T-cell (primary cell): ENCODE measurements at regions not wholly inside any gene's neighbourhood (a gene's known extent, or its start where the extent isn't known, plus 50 kb on each side); places are given as distances from the start of the nearest gene placed in this dataset.
"Not testable (repeated sequence)": the region's sequence is repeated elsewhere in the genome, so short reads cannot be mapped to it uniquely, and the experiment has no call there.

ENCODE experiments used
- ATAC-seq, 4 experiments: fragments of 200-7000 bp in 3 of 4; fragments of 150-1000 bp in 1 of 4; cut with Tn5 transposase; replicated peaks in 1 of 4; 1 replicate in 3 of 4; 2 replicates in 1 of 4; pipeline ENCODE4 v1.10.0; 2021; ENCODE audit warnings: moderate library complexity in 3 of 4, mild to moderate bottlenecking in 2 of 4, moderate number of reproducible peaks in 1 of 4
- CTCF ChIA-PET, 2 donors: fragments of 300-600 bp; sonication (Branson Sonifier 250); formaldehyde crosslinking; loops; one replicate each; lab custom pipeline; 2022; ENCODE audit warnings: antibody characterized with exemption in 2 of 2; lab: Charles Lee
- POLR2A ChIA-PET, 2 donors: fragments of 300-600 bp; sonication (Branson Sonifier 250); formaldehyde crosslinking; loops; one replicate each; lab custom pipeline; 2022; ENCODE audit warnings: antibody characterized with exemption in 2 of 2; lab: Charles Lee
- DNase-seq, 35 experiments: peaks; one replicate each; pipeline versions ENCODE4 v3.0.0 to v3.0.0-alpha.2; 2013 to 2023
- H3K27ac ChIP-seq: one replicate; pipeline ENCODE4 v1.5.1; 2013; ENCODE audit warnings: low read length
- H3K27me3 ChIP-seq, 2 experiments: replicated peaks in 1 of 2; 1 replicate in 1 of 2; 2 replicates in 1 of 2; pipeline versions ENCODE4 v1.6.1 to v1.7.0; 2013; ENCODE audit warnings: low read length in 1 of 2, mixed read lengths in 1 of 2; ENCODE audit not compliant: control insufficient read depth in 2 of 2, insufficient read depth in 2 of 2; ENCODE audit errors: extremely low read depth in 1 of 2
- H3K36me3 ChIP-seq, 2 donors: 1 replicate in 1 of 2; 2 replicates in 1 of 2; pipeline versions ENCODE4 v1.6.1 to v1.7.0; 2013; ENCODE audit warnings: low read length in 1 of 2; ENCODE audit not compliant: control insufficient read depth in 2 of 2, insufficient read depth in 1 of 2; ENCODE audit errors: extremely low read depth in 1 of 2
- H3K4me1 ChIP-seq, 2 experiments: 1 replicate in 1 of 2; 2 replicates in 1 of 2; pipeline versions ENCODE4 v1.6.1 to v1.7.0; 2013; ENCODE audit warnings: low read length in 2 of 2, mixed read lengths in 1 of 2; ENCODE audit not compliant: insufficient read depth in 2 of 2, control insufficient read depth in 1 of 2; ENCODE audit errors: extremely low read depth in 1 of 2
- H3K4me3 ChIP-seq, 2 donors: 1 replicate in 1 of 2; 2 replicates in 1 of 2; pipeline versions ENCODE4 v1.5.1 to v1.7.0; 2013; ENCODE audit warnings: mild to moderate bottlenecking in 2 of 2, low read length in 1 of 2, moderate library complexity in 1 of 2; ENCODE audit not compliant: control insufficient read depth in 1 of 2; ENCODE audit errors: extremely low read depth in 1 of 2
- H3K9me3 ChIP-seq: 2 replicates; pipeline ENCODE4 v1.7.0; 2013
- H3K27ac Mint-ChIP-seq, 2 donors: one replicate each; pipeline ENCODE4 v1.8.0; 2020 to 2021; ENCODE audit warnings: mild to moderate bottlenecking in 2 of 2, mixed read lengths in 2 of 2
- H3K27me3 Mint-ChIP-seq, 2 donors: one replicate each; pipeline ENCODE4 v1.8.0; 2021 to 2022; ENCODE audit warnings: mixed read lengths in 2 of 2
- H3K36me3 Mint-ChIP-seq: one replicate; pipeline ENCODE4 v1.8.0; 2021; ENCODE audit warnings: mixed read lengths
- H3K4me1 Mint-ChIP-seq, 3 donors: one replicate each; pipeline ENCODE4 v1.8.0; 2020 to 2022; ENCODE audit warnings: mixed read lengths in 3 of 3, mild to moderate bottlenecking in 1 of 3
- H3K4me3 Mint-ChIP-seq, 3 donors: one replicate each; pipeline ENCODE4 v1.8.0; 2020 to 2022; ENCODE audit warnings: mild to moderate bottlenecking in 3 of 3, mixed read lengths in 3 of 3, moderate library complexity in 3 of 3
- H3K9me3 Mint-ChIP-seq, 3 donors: one replicate each; pipeline ENCODE4 v1.8.0; 2020 to 2022; ENCODE audit warnings: mixed read lengths in 3 of 3
- WGBS: methylation state at CpG from one replicate; pipeline ENCODE4 v1.1.5; 2013; ENCODE audit warnings: missing lambda C conversion rate; ENCODE audit not compliant: insufficient coverage; 5-methylcytosine and 5-hydroxymethylcytosine counted together

DNA sequence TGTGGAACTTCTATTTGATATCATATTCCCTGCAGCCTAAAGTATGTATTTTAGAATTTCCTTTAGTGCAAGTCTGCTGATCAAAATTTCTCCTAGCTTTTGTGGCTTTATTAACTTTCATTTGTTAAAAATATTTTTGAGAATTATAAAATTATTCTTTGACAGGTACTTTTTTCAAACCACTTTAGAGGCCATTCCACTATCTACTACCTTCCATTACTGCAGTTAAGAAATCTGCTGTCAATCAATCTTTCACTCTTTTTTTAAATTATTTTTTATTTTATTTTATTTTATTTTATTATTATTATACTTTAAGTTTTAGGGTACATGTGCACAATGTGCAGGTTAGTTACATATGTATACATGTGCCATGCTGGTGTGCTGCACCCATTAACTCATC, 656.2 kb downstream of the CCDC85A start:
- H3K27ac ChIP-seq, H3K27me3 Mint-ChIP-seq, H3K4me3 ChIP-seq, ATAC-seq, H3K4me1 Mint-ChIP-seq, H3K27me3 ChIP-seq, H3K4me1 ChIP-seq, DNase-seq, CTCF ChIA-PET, H3K36me3 ChIP-seq, POLR2A ChIA-PET, H3K4me3 Mint-ChIP-seq, H3K9me3 ChIP-seq, H3K27ac Mint-ChIP-seq, H3K36me3 Mint-ChIP-seq: not testable (repeated sequence)
- peaks cover 20 to 25% (median 20%) of the 10 kb centered on the region in 3 donors for H3K9me3 Mint-ChIP-seq

DNA sequence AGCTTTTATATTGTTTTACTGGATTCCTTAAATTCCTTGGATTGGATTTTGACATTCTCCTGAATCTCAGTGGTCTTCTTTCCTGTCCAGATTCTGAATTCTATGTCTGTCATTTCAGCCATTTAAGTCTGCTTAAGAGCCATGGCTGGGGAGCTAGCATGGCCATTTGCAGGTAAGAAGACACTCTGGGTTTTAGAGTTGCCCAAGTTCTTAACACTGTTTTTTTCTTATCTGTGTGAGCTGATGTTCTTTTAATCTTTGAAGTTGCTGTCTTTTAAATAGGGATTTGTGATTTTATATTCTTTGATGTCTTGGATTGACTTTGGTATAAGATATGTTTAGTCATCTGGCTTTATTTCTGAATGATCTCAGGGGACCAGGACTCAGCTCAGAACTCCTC, 677.2 kb downstream of the CCDC85A start:
- DNase-seq: no peak
- Mint-ChIP-seq H3K9me3 (peaks cover 18 to 40% (median 24%) of the 10 kb centered on the region in 3 donors), H3K4me1 (no peaks in the 10 kb centered on the region), H3K27ac (no peak overlapping the region), H3K4me3 (no peak overlapping the region), H3K27me3 (no peaks in the 10 kb centered on the region), H3K36me3 (no peaks in the 10 kb centered on the region)
- Histone ChIP-seq H3K36me3 (no peaks in the 10 kb centered on the region), H3K27me3 (no peaks in the 10 kb centered on the region), H3K4me1 (no peaks in the 10 kb centered on the region), H3K9me3 (no peaks in the 10 kb centered on the region), H3K27ac (no peak overlapping the region), H3K4me3 (no peak overlapping the region)
- ChIA-PET POLR2A (no interaction called here), CTCF (no interaction called here)
- ATAC-seq: no peak

GRCh38 chr2:56871644-56872043, 687.9 kb downstream of the CCDC85A start:
- CTCF ChIA-PET: no interaction called here
- no peaks in the 10 kb centered on the region for H3K27me3 Mint-ChIP-seq
- no peak for ATAC-seq

GRCh38 chr2:56874717-56875116, 690.9 kb downstream of the CCDC85A start:
- no peaks in the 10 kb centered on the region for H3K4me1 ChIP-seq
- 91% methylated on average over 4 of the region's 4 CpGs for WGBS
- ATAC-seq: no peak
- H3K27me3 Mint-ChIP-seq: no peaks in the 10 kb centered on the region
- no peak for DNase-seq
- no peak overlapping the region for H3K27ac ChIP-seq
- ChIA-PET POLR2A (no interaction called here), CTCF (no interaction called here)
- H3K4me1 Mint-ChIP-seq: no peaks in the 10 kb centered on the region
- no peaks in the 10 kb centered on the region for H3K27me3 ChIP-seq
- H3K9me3 Mint-ChIP-seq: peaks cover 12 to 38% (median 24%) of the 10 kb centered on the region in 3 donors
- no peaks in the 10 kb centered on the region for H3K36me3 ChIP-seq
- H3K9me3 ChIP-seq: no peaks in the 10 kb centered on the region
- no peak overlapping the region for H3K4me3 ChIP-seq
- H3K4me3 Mint-ChIP-seq: no peak overlapping the region
- H3K36me3 Mint-ChIP-seq: no peaks in the 10 kb centered on the region
- H3K27ac Mint-ChIP-seq: no peak overlapping the region

More at GRCh38 chr2:56871644-56872043, 687.9 kb downstream of the CCDC85A start:
- DNase-seq: no peak
- H3K36me3 Mint-ChIP-seq: no peaks in the 10 kb centered on the region
- peaks cover 10 to 24% (median 19%) of the 10 kb centered on the region in 3 donors for H3K9me3 Mint-ChIP-seq
- Histone ChIP-seq H3K27ac (no peak overlapping the region), H3K9me3 (no peaks in the 10 kb centered on the region), H3K27me3 (no peaks in the 10 kb centered on the region), H3K36me3 (no peaks in the 10 kb centered on the region), H3K4me3 (no peak overlapping the region), H3K4me1 (no peaks in the 10 kb centered on the region)
- WGBS: no CpG with 5 or more reads among the region's 1 CpG
- no peak overlapping the region for H3K4me3 Mint-ChIP-seq
- POLR2A ChIA-PET: no interaction called here
- no peaks in the 10 kb centered on the region for H3K4me1 Mint-ChIP-seq
- no peak overlapping the region for H3K27ac Mint-ChIP-seq

- no peaks in the 10 kb centered on the region for H3K36me3 ChIP-seq
- no CpG with 5 or more reads among the region's 2 CpGs for WGBS
- Mint-ChIP-seq H3K9me3 (peaks cover 0 to 7% (median 6%) of the 10 kb centered on the region in 3 donors), H3K4me3 (no peak overlapping the region), H3K27ac (no peak overlapping the region), H3K4me1 (no peaks in the 10 kb centered on the region), H3K27me3 (no peaks in the 10 kb centered on the region), H3K36me3 (no peaks in the 10 kb centered on the region)
- no peak overlapping the region for H3K27ac ChIP-seq
- no peaks in the 10 kb centered on the region for H3K4me1 ChIP-seq
- POLR2A ChIA-PET: no interaction called here
- H3K9me3 ChIP-seq: no peaks in the 10 kb centered on the region
- H3K27me3 ChIP-seq: no peaks in the 10 kb centered on the region
- CTCF ChIA-PET: no interaction called here
- DNase-seq (no peak), ATAC-seq (no peak)
- H3K4me3 ChIP-seq: no peak overlapping the region
These were observed 705.9 kb downstream of the CCDC85A start for GRCh38 chr2:56889738-56890137.

DNA sequence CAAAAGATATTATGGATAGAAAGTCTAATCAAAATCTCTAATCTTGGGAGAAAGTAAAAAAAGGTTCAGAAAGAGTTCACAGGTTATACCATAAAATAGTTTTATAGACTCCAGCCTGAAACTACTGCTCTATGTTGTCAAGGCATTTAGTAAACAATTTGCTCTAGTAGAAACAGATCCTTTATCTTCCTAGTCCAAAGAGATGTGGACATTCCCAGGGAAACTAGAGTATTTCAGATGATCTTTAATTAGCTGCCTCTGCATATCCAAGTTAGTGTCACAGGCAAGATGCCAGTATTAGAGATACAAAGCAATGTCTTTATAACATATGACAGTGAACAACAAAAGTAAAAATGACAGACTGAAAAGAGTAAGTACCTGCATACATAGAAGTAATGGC, 708.6 kb downstream of the CCDC85A start:
- ATAC-seq: no peak
- Mint-ChIP-seq H3K36me3 (no peaks in the 10 kb centered on the region), H3K27ac (no peak overlapping the region), H3K9me3 (peaks cover 2 to 9% (median 7%) of the 10 kb centered on the region in 3 donors), H3K4me1 (no peaks in the 10 kb centered on the region), H3K27me3 (no peaks in the 10 kb centered on the region), H3K4me3 (no peak overlapping the region)
- DNase-seq: no peak
- no peak overlapping the region for H3K27ac ChIP-seq
- H3K27me3 ChIP-seq: no peaks in the 10 kb centered on the region
- ChIA-PET CTCF (no interaction called here), POLR2A (no interaction called here)
- H3K9me3 ChIP-seq: no peaks in the 10 kb centered on the region
- H3K36me3 ChIP-seq: no peaks in the 10 kb centered on the region
- no peak overlapping the region for H3K4me3 ChIP-seq
- no peaks in the 10 kb centered on the region for H3K4me1 ChIP-seq

DNA sequence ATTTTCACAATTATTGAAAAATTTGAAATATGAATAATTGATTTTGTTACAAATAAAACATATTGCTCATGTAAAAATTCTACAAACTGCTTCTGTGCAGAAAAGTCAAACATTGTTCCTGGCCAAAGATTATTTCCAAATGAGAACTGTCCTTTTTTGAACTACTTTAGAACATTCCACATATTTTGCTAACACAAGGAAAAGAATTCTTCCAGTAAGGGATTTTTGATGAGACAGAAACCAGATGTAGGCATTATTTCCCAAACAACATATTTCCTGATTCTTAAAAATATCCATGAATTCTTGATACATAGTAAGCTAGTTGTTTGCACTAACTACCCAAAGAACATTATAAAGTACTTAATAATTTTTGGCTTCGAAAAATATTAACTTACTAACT, 715.2 kb downstream of the CCDC85A start:
- POLR2A ChIA-PET: no interaction called here
- Histone ChIP-seq H3K9me3 (no peaks in the 10 kb centered on the region), H3K27ac (no peak overlapping the region), H3K36me3 (no peaks in the 10 kb centered on the region), H3K4me3 (no peak overlapping the region), H3K27me3 (no peaks in the 10 kb centered on the region), H3K4me1 (no peaks in the 10 kb centered on the region)
- CTCF ChIA-PET: no interaction called here
- WGBS: no CpG with 5 or more reads among the region's 1 CpG
- H3K9me3 Mint-ChIP-seq: peaks cover 4 to 10% (median 7%) of the 10 kb centered on the region in 3 donors
- H3K4me3 Mint-ChIP-seq: no peak overlapping the region
- H3K27ac Mint-ChIP-seq: no peak overlapping the region
- no peaks in the 10 kb centered on the region for H3K36me3 Mint-ChIP-seq
- no peaks in the 10 kb centered on the region for H3K27me3 Mint-ChIP-seq
- no peaks in the 10 kb centered on the region for H3K4me1 Mint-ChIP-seq
- DNase-seq (no peak), ATAC-seq (no peak)
